ENCODE measurements at regions not wholly inside any gene's neighbourhood (a gene's known extent, or its start where the extent isn't known, plus 50 kb on each side); places are given as distances from the start of the nearest gene placed in this dataset.
A peak's percentile ranks its signal among the peaks of the same experiment; 100 is the strongest.
"Not testable (repeated sequence)": the region's sequence is repeated elsewhere in the genome, so short reads cannot be mapped to it uniquely, and the experiment has no call there.

- DNase-seq: no peak
These were observed 343.1 kb upstream of the CDH2 start for GRCh38 chr18:28519997-28520396.

- DNase-seq: no peak
These were observed 337.8 kb upstream of the CDH2 start for GRCh38 chr18:28514699-28515098.

DNA sequence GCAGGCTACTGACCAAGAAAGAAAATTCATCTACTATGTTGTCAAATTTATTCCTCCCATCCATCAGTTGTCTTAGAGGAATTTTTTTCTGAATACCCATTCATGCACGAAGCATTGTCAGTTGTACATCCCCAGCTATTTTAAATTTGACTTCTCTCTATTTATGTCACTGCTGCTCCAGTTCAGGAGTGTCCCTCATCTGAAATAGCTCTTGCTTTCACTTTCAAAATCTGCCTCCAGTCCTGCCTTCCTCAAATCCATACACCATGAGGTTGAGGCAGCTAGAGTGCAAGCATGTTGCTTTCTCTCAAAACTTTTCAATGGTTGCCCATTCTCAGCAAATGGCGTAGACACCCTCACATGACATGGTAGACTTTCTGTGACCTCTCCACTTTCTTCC is 335.4 kb upstream of the CDH2 start:
- no peak for DNase-seq

DNA sequence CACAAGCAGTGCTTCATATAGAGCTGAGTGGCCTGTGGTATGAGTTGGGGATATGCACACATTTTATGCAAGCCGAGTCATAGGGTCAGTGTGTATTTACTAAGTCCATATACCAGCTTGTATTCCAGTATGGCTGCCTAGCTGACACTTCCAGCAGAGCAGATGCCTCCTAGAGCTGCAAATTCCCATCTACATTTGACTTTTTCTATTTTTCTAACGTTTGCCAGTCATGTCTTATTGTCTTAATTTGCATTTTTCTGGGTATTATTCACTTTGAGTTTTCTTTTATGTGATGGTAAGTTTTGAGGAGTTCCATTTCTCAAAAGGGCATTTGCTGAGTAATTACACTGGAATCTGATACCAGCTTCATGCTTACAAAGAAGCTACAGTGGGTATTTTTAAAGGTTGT is 334.5 kb upstream of the CDH2 start:
- DNase-seq: no peak

DNA sequence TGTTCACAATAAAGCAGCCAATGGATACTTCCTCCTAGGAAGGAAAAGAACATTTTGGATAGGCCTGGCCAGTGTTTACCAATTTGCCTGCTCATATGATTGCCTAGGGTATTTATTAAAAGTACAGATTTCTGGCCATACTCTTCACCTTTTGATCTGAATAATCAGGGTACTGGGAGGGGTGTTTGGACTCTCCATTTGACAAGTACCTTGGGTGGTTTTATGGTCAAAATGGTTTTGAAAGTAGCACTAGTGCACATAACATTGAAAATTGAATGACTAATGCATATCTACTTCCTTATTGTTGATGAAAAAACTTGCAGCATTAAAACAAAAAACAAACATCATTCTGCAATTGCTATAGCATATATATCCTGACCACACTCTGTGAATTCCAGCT is 333.3 kb upstream of the CDH2 start:
- DNase-seq: no peak

- DNase-seq: no peak
These were observed 327.1 kb upstream of the CDH2 start for GRCh38 chr18:28504066-28504465.

- DNase-seq: no peak
These were observed 317.2 kb upstream of the CDH2 start for GRCh38 chr18:28494151-28494550.

DNA sequence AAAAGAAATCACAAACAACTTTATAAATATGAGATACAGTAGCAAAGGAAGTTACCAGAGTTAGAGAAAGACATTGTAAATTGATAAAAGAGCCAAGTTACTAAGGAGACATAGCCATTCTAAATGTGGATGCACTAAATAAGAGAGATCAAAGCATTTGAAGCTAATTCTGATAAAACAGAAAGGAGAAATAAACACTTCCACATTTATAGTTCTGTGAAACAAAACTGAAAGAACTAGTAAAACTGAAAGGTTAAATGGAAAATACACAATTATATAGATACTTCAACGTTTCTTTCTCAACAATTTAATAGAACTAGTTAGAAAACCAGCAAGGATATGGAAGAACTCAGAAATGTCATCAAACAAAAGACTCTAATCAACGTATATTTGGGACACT is 309.0 kb upstream of the CDH2 start:
- DNase-seq: no peak

DNA sequence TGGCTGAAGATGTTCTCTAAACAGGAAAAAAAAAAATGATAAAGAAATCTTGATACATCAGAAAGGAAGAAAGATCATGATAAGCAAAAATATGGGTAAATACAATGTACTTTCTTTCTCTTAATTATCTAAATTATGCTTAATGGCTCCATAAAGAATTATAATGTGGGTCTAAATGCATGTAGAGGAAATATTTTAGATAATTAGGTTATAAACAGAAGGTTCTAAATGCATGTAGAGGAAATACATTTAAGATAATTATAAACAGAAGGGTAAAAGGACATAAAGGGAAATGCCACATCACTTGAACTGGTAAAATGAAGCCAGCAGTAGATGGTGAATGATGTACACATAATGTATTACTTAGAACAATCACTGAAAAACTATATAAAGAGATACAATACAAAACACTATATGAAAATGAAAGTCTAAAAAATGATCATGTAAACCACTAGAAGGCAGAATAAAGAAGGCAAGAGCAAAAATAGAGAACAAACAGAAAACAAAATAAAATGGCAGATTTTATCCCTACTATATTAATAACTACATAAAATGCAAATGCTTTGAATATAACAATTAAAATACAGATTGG is 308.4 kb upstream of the CDH2 start:
- DNase-seq: no peak

DNA sequence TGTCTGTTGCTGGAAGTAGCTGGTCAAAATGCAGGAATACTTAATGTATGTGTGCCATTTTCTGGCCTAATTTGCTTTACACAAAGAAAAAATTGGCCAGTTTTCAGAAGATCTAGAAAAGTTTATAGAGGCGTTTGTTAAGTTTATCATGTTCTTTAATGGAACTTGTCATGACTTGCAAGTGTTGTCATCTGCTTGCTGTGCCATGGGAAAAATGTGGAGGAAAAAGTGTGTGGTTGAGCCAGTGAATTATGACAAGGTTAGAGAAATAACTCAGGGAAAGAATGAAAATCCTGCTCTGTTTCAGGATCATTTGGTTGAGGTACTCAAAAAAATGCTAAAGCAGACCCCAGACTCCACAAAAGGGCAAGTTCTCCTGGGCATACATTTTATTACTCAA is 301.6 kb upstream of the CDH2 start:
- DNase-seq: no peak

- no peak for DNase-seq
These were observed 299.4 kb upstream of the CDH2 start for GRCh38 chr18:28476302-28476701.

GRCh38 chr18:28469946-28470345 is 293.0 kb upstream of the CDH2 start:
- no peak for DNase-seq

DNA sequence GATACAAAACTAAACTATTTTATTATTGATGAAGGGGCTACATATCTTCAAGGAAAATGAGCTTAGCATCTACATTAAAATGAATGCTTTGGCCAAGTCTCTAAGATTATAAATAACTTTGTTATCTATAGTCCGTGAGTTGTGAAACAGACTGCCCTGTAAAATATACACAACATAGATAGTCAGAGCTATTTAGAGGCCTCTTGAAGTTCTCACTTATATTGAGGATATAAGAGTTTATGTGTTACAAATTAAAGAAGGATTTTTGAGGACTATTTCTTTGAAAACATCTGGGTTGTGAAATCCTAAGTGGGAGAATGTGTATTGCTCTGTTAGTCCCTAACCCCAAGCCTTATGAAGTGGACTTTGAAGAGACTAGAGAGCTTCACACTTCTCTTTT is 292.0 kb upstream of the CDH2 start:
- no peak for DNase-seq

- DNase-seq: no peak
These were observed 289.3 kb upstream of the CDH2 start for GRCh38 chr18:28466204-28466603.

GRCh38 chr18:28459587-28459986 is 282.7 kb upstream of the CDH2 start:
- no peak for DNase-seq

DNA sequence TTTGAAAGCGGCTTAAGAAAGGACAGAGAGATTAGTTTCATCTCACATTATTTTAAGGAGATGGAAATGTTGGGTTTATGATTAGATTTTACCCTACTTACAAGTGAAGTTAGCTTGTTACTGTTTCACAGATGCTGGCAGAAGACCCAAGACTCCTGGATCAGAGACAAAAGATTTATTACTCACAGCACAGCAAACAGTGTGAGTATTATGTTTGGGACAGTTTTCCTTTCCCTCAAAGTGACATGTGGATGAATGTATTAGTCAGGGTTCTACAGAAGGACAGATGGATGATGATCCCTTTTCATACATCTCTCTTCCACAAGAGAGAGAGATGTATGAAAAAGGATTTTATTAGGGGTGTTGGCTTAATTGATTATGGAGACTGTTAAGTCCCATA is 281.8 kb upstream of the CDH2 start:
- no peak for DNase-seq

DNA sequence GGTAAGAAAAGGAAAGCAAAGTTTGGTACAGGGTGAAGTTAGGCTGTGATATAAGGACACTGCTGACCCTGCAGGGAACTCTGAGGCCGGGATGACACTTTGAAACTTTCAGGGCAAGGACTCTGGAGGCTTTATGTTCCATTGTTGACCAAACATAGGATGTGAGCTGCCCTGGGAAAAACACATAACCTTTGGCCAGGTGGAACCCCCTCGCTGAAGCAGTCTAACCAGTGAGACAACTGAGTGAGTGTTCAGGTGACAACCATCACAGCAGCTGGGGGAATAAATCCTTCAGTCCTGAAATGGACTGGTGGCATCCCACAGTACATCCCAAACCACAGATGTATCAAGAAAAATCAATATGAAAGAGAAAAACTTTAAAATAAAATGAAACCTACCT is 280.9 kb upstream of the CDH2 start:
- DNase-seq: no peak

DNA sequence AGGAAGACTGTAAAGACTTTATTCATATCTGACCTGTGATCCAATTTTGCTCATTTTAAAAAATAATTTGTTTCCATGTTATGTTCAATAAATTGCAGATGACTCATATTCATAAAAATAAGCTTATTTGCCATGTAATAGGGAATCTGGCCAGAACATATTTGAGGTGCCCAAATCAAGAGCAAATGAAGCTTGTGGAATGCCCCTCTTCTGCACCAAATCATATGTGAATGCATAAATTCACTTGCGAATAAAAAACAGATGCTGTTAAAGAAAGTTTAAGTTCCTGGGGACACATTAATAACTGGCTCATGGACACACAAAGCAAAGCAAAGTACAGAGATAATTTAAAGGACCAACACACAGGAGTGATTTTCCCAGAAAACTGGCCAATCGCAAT is 279.0 kb upstream of the CDH2 start:
- DNase-seq: no peak

DNA sequence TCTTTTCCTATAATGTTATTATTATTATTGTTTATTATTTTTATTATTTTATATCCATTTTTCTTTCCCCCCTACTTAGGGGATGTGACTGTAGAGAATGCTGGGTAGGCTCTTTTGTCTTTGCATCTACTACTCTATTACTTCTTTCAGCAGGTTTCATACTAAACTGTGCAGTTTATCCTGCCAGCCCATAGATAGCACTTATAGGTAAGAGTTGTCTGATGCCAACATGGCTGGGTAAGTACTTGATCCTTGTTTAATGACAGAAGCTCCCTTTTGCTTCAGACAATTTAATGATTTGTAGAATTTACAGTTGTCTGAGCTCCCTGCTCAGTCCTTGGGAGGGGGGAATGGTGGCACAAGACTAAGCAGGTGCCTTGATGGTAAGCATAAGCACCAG is 262.9 kb upstream of the CDH2 start:
- DNase-seq: no peak

DNA sequence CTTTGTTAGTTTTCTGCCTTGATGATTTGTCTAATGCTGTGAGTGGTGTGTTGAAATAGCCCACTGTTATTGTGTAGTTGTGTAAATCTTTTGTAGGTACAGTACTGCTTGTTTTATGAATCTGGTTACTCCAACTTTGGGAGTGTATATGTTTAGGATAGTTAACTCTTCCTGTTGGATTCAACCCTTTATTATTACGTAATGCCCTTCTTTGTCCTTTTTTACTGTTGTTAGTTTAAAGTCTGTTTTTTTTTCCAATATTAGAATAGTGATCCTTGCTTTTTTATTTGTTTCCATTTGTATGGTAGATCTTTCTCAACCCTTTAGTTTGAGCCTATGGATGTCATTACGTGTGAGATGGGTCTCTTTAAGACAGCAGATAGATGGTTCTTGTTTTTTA is 261.5 kb upstream of the CDH2 start:
- no peak for DNase-seq

GRCh38 chr18:28432339-28432738 is 255.4 kb upstream of the CDH2 start:
- no peak for DNase-seq

- no peak for DNase-seq
These were observed 249.0 kb upstream of the CDH2 start for GRCh38 chr18:28425886-28426285.

DNA sequence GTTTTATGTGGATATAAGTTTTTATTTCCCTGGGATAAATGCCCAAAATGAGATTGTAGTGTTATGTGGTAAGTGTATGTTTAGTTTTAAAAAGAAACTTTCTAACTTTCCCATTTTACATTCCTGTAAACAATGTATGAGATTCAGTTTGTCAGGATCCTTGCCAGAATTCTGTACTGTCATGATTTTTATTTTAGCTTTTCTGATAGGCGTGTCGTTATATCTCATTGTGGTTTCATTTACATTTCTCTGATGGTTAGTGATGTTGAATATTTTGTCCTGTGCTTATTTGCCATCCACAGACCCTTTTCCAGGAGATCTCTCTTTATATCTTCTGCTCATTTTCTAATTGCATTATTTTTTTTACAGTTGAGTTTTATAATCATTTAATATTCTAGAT is 245.6 kb upstream of the CDH2 start:
- DNase-seq: no peak

DNA sequence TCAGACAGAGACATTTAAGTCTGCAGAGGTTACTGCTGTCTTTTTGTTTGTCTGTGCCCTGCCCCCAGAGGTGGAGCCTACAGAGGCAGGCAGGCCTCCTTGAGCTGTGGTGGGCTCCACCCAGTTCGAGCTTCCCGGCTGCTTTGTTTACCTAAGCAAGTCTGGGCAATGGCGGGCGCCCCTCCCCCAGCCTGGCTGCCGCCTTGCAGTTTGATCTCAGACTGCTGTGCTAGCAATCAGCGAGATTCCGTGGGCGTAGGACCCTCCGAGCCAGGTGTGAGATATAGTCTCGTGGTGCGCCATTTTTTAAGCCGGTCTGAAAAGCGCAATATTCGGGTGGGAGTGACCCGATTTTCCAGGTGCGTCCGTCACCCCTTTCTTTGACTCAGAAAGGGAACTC is 245.0 kb upstream of the CDH2 start:
- not testable (repeated sequence) for DNase-seq

DNA sequence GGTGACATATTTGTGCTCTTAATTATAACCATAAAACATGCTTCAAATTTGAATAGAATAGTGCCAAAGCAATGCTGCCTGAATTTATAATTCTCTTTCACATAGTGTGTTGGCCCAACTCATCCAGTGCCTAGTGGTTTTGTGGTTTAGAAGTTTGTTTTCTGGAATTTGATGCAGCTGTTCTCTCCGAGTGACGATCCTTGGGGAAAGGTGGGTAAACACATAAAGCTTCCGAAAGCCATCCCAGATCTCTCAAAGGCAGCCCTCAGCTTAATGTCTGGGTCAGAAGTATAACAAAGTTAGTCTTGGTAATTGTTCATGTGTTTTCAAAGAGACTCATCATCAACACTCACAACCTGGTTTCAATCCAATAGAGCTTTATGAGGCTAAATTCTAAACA is 235.6 kb upstream of the CDH2 start:
- no peak for DNase-seq

DNA sequence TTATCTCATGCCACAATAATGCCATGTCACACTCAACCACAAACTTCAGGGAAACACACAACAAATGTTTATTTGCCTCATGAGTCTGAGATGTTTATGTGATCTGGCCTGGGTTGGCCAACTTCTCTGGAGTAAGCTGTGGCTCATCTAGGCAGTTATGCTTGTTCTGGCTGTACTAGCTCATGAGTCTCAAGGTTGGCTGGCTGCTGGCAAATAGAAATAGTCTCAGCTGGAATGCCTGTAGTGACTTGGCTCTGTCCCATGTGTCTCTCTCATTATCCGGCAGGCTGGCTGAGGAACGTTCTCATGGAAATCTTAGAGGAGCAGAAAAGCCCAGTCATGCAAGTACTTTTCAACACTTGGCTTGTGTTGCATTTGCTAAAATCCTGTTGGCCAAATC is 234.9 kb upstream of the CDH2 start:
- DNase-seq: peak; percentile 24
